Caco-2 (cell line): ENCODE measurements at regions not wholly inside any gene's neighbourhood (a gene's known extent, or its start where the extent isn't known, plus 50 kb on each side); places are given as distances from the start of the nearest gene placed in this dataset.

Source experiments
- BruUV-seq: library from RNA; stranded (reverse); fragments of 400-500 nt; replicated peaks from 2 replicates; lab custom pipeline; 2021; lab: Mats Ljungman, UMichigan
- CTCF ChIA-PET: fragments of 300-600 bp; sonication (Branson Sonifier 250); formaldehyde crosslinking; loops from one replicate; lab custom pipeline; 2022; ENCODE audit warnings: antibody characterized with exemption; lab: Charles Lee
- POLR2A ChIA-PET: fragments of 300-600 bp; sonication (Branson Sonifier 250); formaldehyde crosslinking; loops from one replicate; lab custom pipeline; 2022; ENCODE audit warnings: antibody characterized with exemption; lab: Charles Lee
- DNase-seq, 2 experiments: peaks; one replicate each; pipeline versions ENCODE4 v3.0.0 to v3.0.0-alpha.2; 2020 to 2022
- H3K27me3 ChIP-seq: replicated peaks from 2 replicates; pipeline ENCODE4 v1.6.0; 2011; ENCODE audit warnings: low read length; ENCODE audit not compliant: control insufficient read depth, insufficient read depth
- H3K36me3 ChIP-seq: 2 replicates; pipeline ENCODE4 v1.5.1; 2011; ENCODE audit warnings: low read length; ENCODE audit not compliant: control insufficient read depth, insufficient read depth
- H3K4me1 ChIP-seq: fragments of 250-450 bp; sonication (Bioruptor Pico); 2 replicates; pipeline ENCODE4 v1.5.1; 2020; ENCODE audit warnings: mild to moderate bottlenecking
- H3K4me3 ChIP-seq: 2 replicates; pipeline ENCODE4 v1.5.1; 2011; ENCODE audit warnings: low read depth, mild to moderate bottlenecking, control low read depth, low read length
- H3K9me3 ChIP-seq: fragments of 250-450 bp; sonication (Bioruptor Pico); 2 replicates; pipeline ENCODE4 v1.5.1; 2020; ENCODE audit warnings: mild to moderate bottlenecking, moderate library complexity
- H3K27ac Mint-ChIP-seq: one replicate; pipeline ENCODE4 v1.8.0; 2022; ENCODE audit warnings: mixed read lengths; ENCODE audit not compliant: unreplicated experiment
- H3K27me3 Mint-ChIP-seq: one replicate; pipeline ENCODE4 v1.8.0; 2022; ENCODE audit warnings: mixed read lengths; ENCODE audit not compliant: insufficient read depth, unreplicated experiment
- H3K36me3 Mint-ChIP-seq: one replicate; pipeline ENCODE4 v1.8.0; 2022; ENCODE audit warnings: mild to moderate bottlenecking, mixed read lengths; ENCODE audit not compliant: insufficient read depth, unreplicated experiment
- H3K4me1 Mint-ChIP-seq: one replicate; pipeline ENCODE4 v1.8.0; 2022; ENCODE audit warnings: low read depth, mixed read lengths; ENCODE audit not compliant: unreplicated experiment
- H3K4me3 Mint-ChIP-seq: one replicate; pipeline ENCODE4 v1.8.0; 2022; ENCODE audit warnings: mild to moderate bottlenecking, moderate library complexity, mixed read lengths; ENCODE audit not compliant: unreplicated experiment
- H3K9me3 Mint-ChIP-seq: one replicate; pipeline ENCODE4 v1.8.0; 2022; ENCODE audit warnings: mixed read lengths; ENCODE audit not compliant: unreplicated experiment
- intact Hi-C: fragments of 100-400 bp; cut with micrococcal nuclease; formaldehyde crosslinking; loops from one replicate; pipeline ENCODE4 v1.10.0; 2022; ENCODE audit not compliant: unreplicated experiment
- TF ChIP-seq, protein P1 (sequence below), 2 experiments: fragments of 200-600 bp in 1 of 2; IDR thresholded peaks; 1 replicate in 1 of 2; 2 replicates in 1 of 2; pipeline versions ENCODE4 v1.5.1 to v1.8.0; 2011 to 2022; ENCODE audit warnings: antibody characterized with exemption in 1 of 2, control low read depth in 1 of 2, inconsistent platforms in 1 of 2, low read depth in 1 of 2, low read length in 1 of 2, mild to moderate bottlenecking in 1 of 2, moderate library complexity in 1 of 2; ENCODE audit not compliant: insufficient read depth in 1 of 2, severe bottlenecking in 1 of 2, unreplicated experiment in 1 of 2

- no TSS peak for BruUV-seq
- TF ChIP-seq, protein P1, sequence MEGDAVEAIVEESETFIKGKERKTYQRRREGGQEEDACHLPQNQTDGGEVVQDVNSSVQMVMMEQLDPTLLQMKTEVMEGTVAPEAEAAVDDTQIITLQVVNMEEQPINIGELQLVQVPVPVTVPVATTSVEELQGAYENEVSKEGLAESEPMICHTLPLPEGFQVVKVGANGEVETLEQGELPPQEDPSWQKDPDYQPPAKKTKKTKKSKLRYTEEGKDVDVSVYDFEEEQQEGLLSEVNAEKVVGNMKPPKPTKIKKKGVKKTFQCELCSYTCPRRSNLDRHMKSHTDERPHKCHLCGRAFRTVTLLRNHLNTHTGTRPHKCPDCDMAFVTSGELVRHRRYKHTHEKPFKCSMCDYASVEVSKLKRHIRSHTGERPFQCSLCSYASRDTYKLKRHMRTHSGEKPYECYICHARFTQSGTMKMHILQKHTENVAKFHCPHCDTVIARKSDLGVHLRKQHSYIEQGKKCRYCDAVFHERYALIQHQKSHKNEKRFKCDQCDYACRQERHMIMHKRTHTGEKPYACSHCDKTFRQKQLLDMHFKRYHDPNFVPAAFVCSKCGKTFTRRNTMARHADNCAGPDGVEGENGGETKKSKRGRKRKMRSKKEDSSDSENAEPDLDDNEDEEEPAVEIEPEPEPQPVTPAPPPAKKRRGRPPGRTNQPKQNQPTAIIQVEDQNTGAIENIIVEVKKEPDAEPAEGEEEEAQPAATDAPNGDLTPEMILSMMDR (IDR thresholded peaks at IDR 0.05; ENCODE audit: insufficient read depth in 1 of 2, low read depth in 1 of 2, low read length in 1 of 2, severe bottlenecking in 1 of 2, unreplicated experiment in 1 of 2): no peak
- H3K27me3 ChIP-seq: no peaks in the 10 kb centered on the region
- H3K4me3 Mint-ChIP-seq: no peak overlapping the region
- no peaks in the 10 kb centered on the region for H3K4me1 Mint-ChIP-seq
- no peaks in the 10 kb centered on the region for H3K27me3 Mint-ChIP-seq
- no peak for DNase-seq
- H3K4me1 ChIP-seq: no peaks in the 10 kb centered on the region
- intact Hi-C loops: no loop called here
- CTCF ChIA-PET: no interaction called here
- H3K9me3 Mint-ChIP-seq: no peaks in the 10 kb centered on the region
- no peaks in the 10 kb centered on the region for H3K36me3 ChIP-seq
- H3K4me3 ChIP-seq: no peak overlapping the region
- H3K9me3 ChIP-seq: no peaks in the 10 kb centered on the region
- H3K27ac Mint-ChIP-seq: no peak overlapping the region
- POLR2A ChIA-PET: no interaction called here
- H3K36me3 Mint-ChIP-seq: no peaks in the 10 kb centered on the region
Observed at GRCh38 chr4:125573368-125573767, 258.6 kb downstream of the FAT4 start.

DNA sequence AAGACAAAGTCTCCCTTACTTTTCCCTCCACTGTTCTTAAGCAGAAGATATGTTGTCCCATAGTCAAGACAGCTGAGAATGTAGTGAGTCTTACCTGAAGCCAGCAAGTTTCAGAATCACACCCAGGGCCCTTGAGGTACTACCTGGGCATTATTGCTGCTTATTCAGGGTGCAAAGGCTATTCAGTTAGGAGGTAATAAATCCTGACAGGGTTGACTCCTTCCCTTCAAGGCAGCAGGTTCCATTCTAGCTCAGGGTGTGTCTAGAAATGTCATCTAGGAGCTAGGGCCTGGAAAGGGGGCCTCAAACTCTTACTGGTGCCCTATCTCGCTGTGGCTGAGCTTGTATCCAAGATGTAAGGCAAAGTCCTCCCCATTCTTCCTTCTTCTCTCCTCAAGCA lies 259.0 kb downstream of the FAT4 start:
- ChIA-PET POLR2A (no interaction called here), CTCF (no interaction called here)
- Mint-ChIP-seq H3K4me1 (no peaks in the 10 kb centered on the region), H3K36me3 (no peaks in the 10 kb centered on the region), H3K9me3 (no peaks in the 10 kb centered on the region), H3K4me3 (no peak overlapping the region), H3K27ac (no peak overlapping the region), H3K27me3 (no peaks in the 10 kb centered on the region)
- intact Hi-C loops: no loop called here
- TF ChIP-seq, protein P1 (IDR thresholded peaks at IDR 0.05; ENCODE audit: insufficient read depth in 1 of 2, low read depth in 1 of 2, low read length in 1 of 2, severe bottlenecking in 1 of 2, unreplicated experiment in 1 of 2): no peak
- Histone ChIP-seq H3K9me3 (no peaks in the 10 kb centered on the region), H3K27me3 (no peaks in the 10 kb centered on the region), H3K4me3 (no peak overlapping the region), H3K4me1 (no peaks in the 10 kb centered on the region), H3K36me3 (no peaks in the 10 kb centered on the region)
- no TSS peak for BruUV-seq
- DNase-seq: no peak

DNA sequence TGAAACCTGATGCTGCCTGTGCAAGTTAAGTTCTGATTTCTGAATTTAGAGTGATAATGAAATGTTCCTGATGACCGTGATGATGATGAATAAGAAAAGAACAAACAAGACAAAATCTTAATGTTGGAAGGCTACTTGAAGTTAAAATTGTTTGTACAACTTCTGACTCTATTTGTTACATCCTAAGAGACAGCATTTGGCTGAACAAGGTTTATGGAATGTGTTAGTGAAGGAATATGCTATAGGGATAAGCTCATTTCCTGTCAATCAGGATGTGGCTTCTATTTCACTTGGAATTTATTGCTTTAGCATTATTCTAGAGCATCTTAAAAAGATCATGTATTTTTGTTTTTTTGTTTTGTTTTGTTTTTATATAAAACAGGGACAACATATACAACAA lies 267.5 kb downstream of the FAT4 start:
- TF ChIP-seq, protein P1 (IDR thresholded peaks at IDR 0.05; ENCODE audit: insufficient read depth in 1 of 2, low read depth in 1 of 2, low read length in 1 of 2, severe bottlenecking in 1 of 2, unreplicated experiment in 1 of 2): no peak
- Histone ChIP-seq H3K9me3 (no peaks in the 10 kb centered on the region), H3K27me3 (no peaks in the 10 kb centered on the region), H3K36me3 (no peaks in the 10 kb centered on the region), H3K4me3 (no peak overlapping the region), H3K4me1 (no peaks in the 10 kb centered on the region)
- no peak for DNase-seq
- Mint-ChIP-seq H3K36me3 (no peaks in the 10 kb centered on the region), H3K4me1 (no peaks in the 10 kb centered on the region), H3K4me3 (no peak overlapping the region), H3K9me3 (no peaks in the 10 kb centered on the region), H3K27me3 (no peaks in the 10 kb centered on the region), H3K27ac (no peak overlapping the region)
- POLR2A ChIA-PET: no interaction called here
- intact Hi-C loops: no loop called here
- BruUV-seq: no TSS peak
- CTCF ChIA-PET: no interaction called here
